ENCODE measurements at regions not wholly inside any gene's neighbourhood (a gene's known extent, or its start where the extent isn't known, plus 50 kb on each side); places are given as distances from the start of the nearest gene placed in this dataset.

DNA sequence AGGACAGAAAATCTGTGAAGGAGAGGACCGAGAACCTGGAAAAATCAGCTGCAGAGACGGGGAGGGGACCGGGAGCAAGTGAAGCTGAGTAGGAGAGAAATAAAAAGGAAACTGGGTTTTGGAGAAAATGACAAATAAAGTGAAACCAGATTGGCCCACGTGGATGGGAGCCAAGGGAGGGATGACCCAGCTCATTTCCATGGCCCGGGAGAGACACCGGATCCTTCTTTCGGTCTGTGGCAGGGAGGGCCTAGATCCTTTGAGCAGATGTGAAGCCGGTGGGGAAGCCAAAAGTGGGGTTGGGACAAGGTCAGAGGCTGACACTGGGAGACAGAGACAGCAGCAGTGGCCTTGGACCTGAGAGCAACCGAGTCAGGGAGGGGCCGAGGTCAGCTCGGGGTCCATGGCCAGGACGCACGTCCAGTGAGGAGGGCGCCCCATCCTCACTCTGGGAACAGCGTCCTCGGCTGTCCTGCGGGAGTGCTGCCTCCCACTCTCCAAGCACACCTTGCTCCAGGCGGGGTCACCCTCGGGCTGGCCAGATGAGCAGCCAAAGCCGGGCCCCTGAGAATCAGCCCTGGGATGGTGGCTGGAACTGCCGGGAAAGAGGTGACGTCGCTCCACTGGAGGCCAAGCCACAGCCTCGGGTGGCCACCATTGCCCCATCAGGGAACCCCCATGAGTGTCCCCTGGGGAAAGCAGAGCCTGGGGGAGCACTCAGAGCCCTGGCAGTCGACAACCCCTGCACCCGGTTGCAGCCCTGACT lies 50.8 kb upstream of the CDR2 start:
- H3K4me3 ChIP-seq (replicated peaks in 1 of 3; ENCODE audit: insufficient read depth in 1 of 3, low read depth in 2 of 3, low read length in 3 of 3), result no peak overlapping the region
- FAIRE-seq (no peak), ATAC-seq (peak; percentile 26), DNase-seq (ENCODE audit: low spot score) (no peak)
- no peaks in the 10 kb centered on the region for H3K4me1 ChIP-seq (ENCODE audit: insufficient read depth, low read length)
- 95% methylated on average over 26 of the region's 26 CpGs for WGBS (ENCODE audit: low lambda C conversion rate)
- ChIA-PET POLR2A (no interaction called here), CTCF (ENCODE audit: low intra/inter-chr PET ratio, low total read pairs) (no interaction called here)
- intact Hi-C loops (cut with micrococcal nuclease; ENCODE audit: unreplicated experiment) (no loop called here), in situ Hi-C loops (cut with HindIII; ENCODE audit: extremely low pct_ligation_motif_present, low pct_unique_long_range_greater_than_20kb) (no loop called here)
- no peak overlapping the region for H3K27ac ChIP-seq (ENCODE audit: extremely low read length, insufficient read depth, low read length)
- H3K4me2 ChIP-seq (ENCODE audit: low read depth, low read length), result no peak overlapping the region
- H3K79me2 ChIP-seq (ENCODE audit: insufficient read depth, low read length), result no peaks in the 10 kb centered on the region
- no peaks in the 10 kb centered on the region for H3K9me3 ChIP-seq (ENCODE audit: low read length)
- H3K9ac ChIP-seq (ENCODE audit: insufficient read depth, low read depth, low read length), result no peak overlapping the region
- H3K36me3 ChIP-seq (replicated peaks in 1 of 2; ENCODE audit: control insufficient read depth in 1 of 2, insufficient read depth in 2 of 2, low read length in 2 of 2), result peaks cover 30 to 41% of the 10 kb centered on the region in 2 experiments; a peak in 4 of 5 replicates
- no TSS peak for BruUV-seq (replicated peaks)
- no peaks in the 10 kb centered on the region for H3K27me3 ChIP-seq (ENCODE audit: control insufficient read depth in 1 of 2, insufficient read depth in 2 of 2, low read length in 2 of 2)
- no peaks in the 10 kb centered on the region for H4K20me1 ChIP-seq (ENCODE audit: insufficient read depth, low read length)
- no peak overlapping the region for H2AFZ ChIP-seq (ENCODE audit: low read length)
- no peak for TF ChIP-seq ZNF232 (CRISPR knock-in tag; IDR thresholded peaks at IDR 0.05; ENCODE audit: borderline replicate concordance)
- no peak for TF ChIP-seq ZNF83 (CRISPR knock-in tag; IDR thresholded peaks at IDR 0.05; ENCODE audit: borderline replicate concordance)
- no peak for TF ChIP-seq HMGA1 (CRISPR knock-in tag; conservative IDR thresholded peaks at IDR 0.05)
- TF ChIP-seq, protein P1, sequence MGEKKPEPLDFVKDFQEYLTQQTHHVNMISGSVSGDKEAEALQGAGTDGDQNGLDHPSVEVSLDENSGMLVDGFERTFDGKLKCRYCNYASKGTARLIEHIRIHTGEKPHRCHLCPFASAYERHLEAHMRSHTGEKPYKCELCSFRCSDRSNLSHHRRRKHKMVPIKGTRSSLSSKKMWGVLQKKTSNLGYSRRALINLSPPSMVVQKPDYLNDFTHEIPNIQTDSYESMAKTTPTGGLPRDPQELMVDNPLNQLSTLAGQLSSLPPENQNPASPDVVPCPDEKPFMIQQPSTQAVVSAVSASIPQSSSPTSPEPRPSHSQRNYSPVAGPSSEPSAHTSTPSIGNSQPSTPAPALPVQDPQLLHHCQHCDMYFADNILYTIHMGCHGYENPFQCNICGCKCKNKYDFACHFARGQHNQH (CRISPR knock-in tag; IDR thresholded peaks at IDR 0.05), result no peak
- TF ChIP-seq TCF7 (IDR thresholded peaks at IDR 0.05; ENCODE audit: low read depth), result no peak
- 0 out of 2 replicates have a peak, but pooled peaks have one; percentile 13 for TF ChIP-seq TBX2 (CRISPR knock-in tag; IDR thresholded peaks at IDR 0.05; ENCODE audit: borderline replicate concordance)
- TF ChIP-seq SYNCRIP (IDR thresholded peaks at IDR 0.05; ENCODE audit: insufficient read depth, low read depth, low read length), result no peak
- no peak for TF ChIP-seq AKAP8 (CRISPR knock-in tag; IDR thresholded peaks at IDR 0.05)
- TF ChIP-seq TOE1 (CRISPR knock-in tag; IDR thresholded peaks at IDR 0.05), result no peak
- TF ChIP-seq, protein P2, sequence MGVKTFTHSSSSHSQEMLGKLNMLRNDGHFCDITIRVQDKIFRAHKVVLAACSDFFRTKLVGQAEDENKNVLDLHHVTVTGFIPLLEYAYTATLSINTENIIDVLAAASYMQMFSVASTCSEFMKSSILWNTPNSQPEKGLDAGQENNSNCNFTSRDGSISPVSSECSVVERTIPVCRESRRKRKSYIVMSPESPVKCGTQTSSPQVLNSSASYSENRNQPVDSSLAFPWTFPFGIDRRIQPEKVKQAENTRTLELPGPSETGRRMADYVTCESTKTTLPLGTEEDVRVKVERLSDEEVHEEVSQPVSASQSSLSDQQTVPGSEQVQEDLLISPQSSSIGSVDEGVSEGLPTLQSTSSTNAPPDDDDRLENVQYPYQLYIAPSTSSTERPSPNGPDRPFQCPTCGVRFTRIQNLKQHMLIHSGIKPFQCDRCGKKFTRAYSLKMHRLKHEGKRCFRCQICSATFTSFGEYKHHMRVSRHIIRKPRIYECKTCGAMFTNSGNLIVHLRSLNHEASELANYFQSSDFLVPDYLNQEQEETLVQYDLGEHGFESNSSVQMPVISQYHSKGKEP (CRISPR knock-in tag; IDR thresholded peaks at IDR 0.05), result no peak
- TF ChIP-seq, protein P3, sequence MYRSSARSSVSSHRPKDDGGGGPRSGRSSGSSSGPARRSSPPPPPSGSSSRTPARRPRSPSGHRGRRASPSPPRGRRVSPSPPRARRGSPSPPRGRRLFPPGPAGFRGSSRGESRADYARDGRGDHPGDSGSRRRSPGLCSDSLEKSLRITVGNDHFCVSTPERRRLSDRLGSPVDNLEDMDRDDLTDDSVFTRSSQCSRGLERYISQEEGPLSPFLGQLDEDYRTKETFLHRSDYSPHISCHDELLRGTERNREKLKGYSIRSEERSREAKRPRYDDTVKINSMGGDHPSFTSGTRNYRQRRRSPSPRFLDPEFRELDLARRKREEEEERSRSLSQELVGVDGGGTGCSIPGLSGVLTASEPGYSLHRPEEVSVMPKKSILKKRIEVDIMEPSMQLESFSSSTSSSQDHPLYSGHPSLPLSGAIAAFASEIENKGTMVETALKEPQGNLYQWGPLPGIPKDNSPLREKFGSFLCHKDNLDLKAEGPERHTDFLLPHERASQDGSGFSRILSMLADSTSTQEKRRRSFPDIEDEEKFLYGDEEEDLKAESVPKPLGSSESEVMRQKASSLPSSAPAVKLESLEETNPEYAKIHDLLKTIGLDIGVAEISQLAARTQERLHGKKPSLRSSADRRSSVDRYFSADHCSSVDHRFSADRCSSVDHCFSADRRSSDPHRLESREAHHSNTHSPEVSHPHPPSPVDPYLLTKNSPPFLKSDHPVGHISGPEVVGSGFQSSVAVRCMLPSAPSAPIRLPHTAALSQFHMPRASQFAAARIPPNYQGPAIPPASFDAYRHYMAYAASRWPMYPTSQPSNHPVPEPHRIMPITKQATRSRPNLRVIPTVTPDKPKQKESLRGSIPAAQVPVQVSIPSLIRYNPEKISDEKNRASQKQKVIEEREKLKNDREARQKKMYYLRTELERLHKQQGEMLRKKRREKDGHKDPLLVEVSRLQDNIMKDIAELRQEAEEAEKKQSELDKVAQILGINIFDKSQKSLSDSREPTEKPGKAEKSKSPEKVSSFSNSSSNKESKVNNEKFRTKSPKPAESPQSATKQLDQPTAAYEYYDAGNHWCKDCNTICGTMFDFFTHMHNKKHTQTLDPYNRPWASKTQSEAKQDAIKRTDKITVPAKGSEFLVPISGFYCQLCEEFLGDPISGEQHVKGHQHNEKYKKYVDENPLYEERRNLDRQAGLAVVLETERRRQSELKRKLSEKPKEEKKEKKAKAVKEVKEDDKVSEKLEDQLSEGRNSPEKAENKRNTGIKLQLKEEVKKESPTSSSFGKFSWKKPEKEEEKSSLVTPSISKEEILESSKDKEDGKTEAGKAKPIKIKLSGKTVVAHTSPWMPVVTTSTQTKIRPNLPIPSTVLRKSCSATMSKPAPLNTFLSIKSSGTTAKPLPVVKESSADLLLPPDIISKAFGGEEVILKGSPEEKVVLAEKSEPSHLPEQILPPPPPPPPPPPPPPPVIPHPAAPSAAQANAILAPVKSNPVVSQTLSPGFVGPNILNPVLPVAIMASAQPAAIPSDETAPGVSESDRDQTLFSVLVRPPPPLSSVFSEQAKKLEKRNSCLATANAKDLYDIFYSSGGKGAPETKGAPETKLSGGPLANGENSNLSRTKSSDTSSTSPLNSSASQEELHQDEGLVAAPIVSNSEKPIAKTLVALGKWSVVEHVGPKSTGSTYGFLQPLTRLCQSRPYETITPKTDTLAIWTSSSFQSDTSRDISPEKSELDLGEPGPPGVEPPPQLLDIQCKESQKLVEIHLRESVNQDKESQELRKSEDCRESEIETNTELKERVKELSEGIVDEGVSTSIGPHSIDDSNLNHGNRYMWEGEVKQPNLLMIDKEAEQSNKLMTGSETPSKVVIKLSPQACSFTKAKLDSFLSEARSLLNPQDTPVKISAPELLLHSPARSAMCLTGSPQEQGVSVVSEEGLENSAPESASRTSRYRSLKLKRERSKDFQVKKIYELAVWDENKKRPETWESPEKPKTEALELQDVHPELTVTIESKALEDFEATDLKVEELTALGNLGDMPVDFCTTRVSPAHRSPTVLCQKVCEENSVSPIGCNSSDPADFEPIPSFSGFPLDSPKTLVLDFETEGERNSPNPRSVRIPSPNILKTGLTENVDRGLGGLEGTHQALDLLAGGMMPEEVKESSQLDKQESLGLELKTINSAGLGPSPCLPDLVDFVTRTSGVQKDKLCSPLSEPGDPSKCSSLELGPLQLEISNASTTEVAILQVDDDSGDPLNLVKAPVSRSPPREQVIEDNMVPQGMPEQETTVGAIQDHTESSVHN (CRISPR knock-in tag; IDR thresholded peaks at IDR 0.05), result 0 out of 2 replicates have a peak, but pooled peaks have one; percentile 37
- no peak for TF ChIP-seq ZFX (CRISPR knock-in tag; IDR thresholded peaks at IDR 0.05; ENCODE audit: low read depth)
- no peak for TF ChIP-seq ZNF282 (IDR thresholded peaks at IDR 0.05; ENCODE audit: partially characterized antibody)
- peak; percentile 13; the same call in 1 of the 2 replicates for TF ChIP-seq ZNF768 (CRISPR knock-in tag; IDR thresholded peaks at IDR 0.05)
